H1 (cell line): ENCODE measurements at regions not wholly inside any gene's neighbourhood (a gene's known extent, or its start where the extent isn't known, plus 50 kb on each side); places are given as distances from the start of the nearest gene placed in this dataset.

Experiments
- CTCF ChIA-PET: fragments of 300-600 bp; sonication (Branson Sonifier 250); formaldehyde crosslinking; loops from one replicate; lab custom pipeline; 2021; ENCODE audit not compliant: partially characterized antibody; lab: Charles Lee
- POLR2A ChIA-PET: fragments of 300-600 bp; sonication (Branson Sonifier 250); formaldehyde crosslinking; loops from one replicate; lab custom pipeline; 2021; ENCODE audit warnings: inconsistent platforms; ENCODE audit not compliant: partially characterized antibody; lab: Charles Lee
- DNase-seq, 2 experiments: peaks; one replicate each; pipeline versions ENCODE4 v3.0.0 to v3.0.0-alpha.2; 2010 to 2022; ENCODE audit warnings: low spot score in 2 of 2, low read depth in 1 of 2, mixed read lengths in 1 of 2
- FAIRE-seq: peaks from 2 replicates; lab custom pipeline; 2011; peaks lifted over from hg19 to GRCh38; lab: Jason Lieb, UNC
- H2AFZ ChIP-seq: 2 replicates; pipeline ENCODE4 v1.8.1; 2012; ENCODE audit warnings: low read length, inconsistent platforms
- H2AK5ac ChIP-seq: 2 replicates; pipeline ENCODE4 v1.6.1; 2013; ENCODE audit warnings: low read depth, low read length
- H2BK120ac ChIP-seq: replicated peaks from 2 replicates; pipeline ENCODE3; 2013; ENCODE audit warnings: low read depth, low read length, inconsistent platforms
- H2BK12ac ChIP-seq: 2 replicates; pipeline ENCODE4 v1.6.1; 2013; ENCODE audit warnings: low read depth, low read length
- H2BK15ac ChIP-seq: 2 replicates; pipeline ENCODE4 v1.6.1; 2013; ENCODE audit warnings: low read length
- H2BK20ac ChIP-seq: 2 replicates; pipeline ENCODE4 v1.6.1; 2013; ENCODE audit warnings: low read length
- H2BK5ac ChIP-seq: 2 replicates; pipeline ENCODE4 v1.6.1; 2013; ENCODE audit warnings: low read depth, low read length
- H3K14ac ChIP-seq: 2 replicates; pipeline ENCODE4 v1.6.1; 2013; ENCODE audit warnings: inconsistent platforms; ENCODE audit not compliant: insufficient read length
- H3K18ac ChIP-seq: 2 replicates; pipeline ENCODE4 v1.6.1; 2013; ENCODE audit warnings: low read length; ENCODE audit errors: extremely low read depth
- H3K23ac ChIP-seq: 2 replicates; pipeline ENCODE4 v1.6.1; 2013; ENCODE audit warnings: inconsistent platforms; ENCODE audit not compliant: insufficient read length
- H3K23me2 ChIP-seq: 2 replicates; pipeline ENCODE4 v1.6.1; 2013; ENCODE audit warnings: low read depth, low read length
- H3K27ac ChIP-seq: 2 replicates; pipeline ENCODE4 v1.6.1; 2011; ENCODE audit warnings: low read depth, low read length, inconsistent platforms
- H3K27me3 ChIP-seq, 4 experiments: replicated peaks in 1 of 4; 1 replicate in 1 of 4; 2 replicates in 3 of 4; pipeline versions ENCODE4 v1.6.1 to v1.8.1; 2011 to 2013; ENCODE audit warnings: low read length in 3 of 4, mild to moderate bottlenecking in 3 of 4, inconsistent platforms in 2 of 4, mixed read lengths in 2 of 4, moderate library complexity in 1 of 4; ENCODE audit not compliant: control insufficient read depth in 3 of 4, insufficient read depth in 3 of 4; ENCODE audit errors: extremely low read depth in 1 of 4
- H3K36me3 ChIP-seq, 4 experiments: 2 replicates each; pipeline versions ENCODE4 v1.6.1 to v1.8.1; 2011 to 2013; ENCODE audit warnings: mild to moderate bottlenecking in 4 of 4, low read length in 3 of 4, moderate library complexity in 2 of 4, control low read depth in 1 of 4, inconsistent platforms in 1 of 4; ENCODE audit not compliant: insufficient read depth in 4 of 4, control insufficient read depth in 2 of 4
- H3K4ac ChIP-seq: replicated peaks from 2 replicates; pipeline ENCODE3; 2013; ENCODE audit warnings: low read length, low read depth, mixed read lengths, inconsistent platforms; ENCODE audit not compliant: insufficient read length
- H3K4me1 ChIP-seq, 4 experiments: replicated peaks in 1 of 4; 1 replicate in 1 of 4; 2 replicates in 3 of 4; pipeline versions ENCODE4 v1.6.1 to v1.8.1; 2011 to 2013; ENCODE audit warnings: low read length in 3 of 4, inconsistent platforms in 2 of 4, mixed read lengths in 1 of 4; ENCODE audit not compliant: insufficient read depth in 4 of 4, control insufficient read depth in 3 of 4
- H3K4me2 ChIP-seq, 2 experiments: 2 replicates each; pipeline versions ENCODE4 v1.6.1 to v1.8.1; 2011 to 2013; ENCODE audit warnings: low read depth in 2 of 2, low read length in 2 of 2, control low read depth in 1 of 2, inconsistent platforms in 1 of 2, mild to moderate bottlenecking in 1 of 2; ENCODE audit not compliant: insufficient read depth in 1 of 2
- H3K4me3 ChIP-seq, 4 experiments: fragments of 200-600, 300-600 bp in 1 of 4; sonication (generic), shearing (Covaris generic), sonication (Bioruptor Twin) in 1 of 4; 2 replicates each; pipeline versions ENCODE4 v1.5.1 to v1.8.1; 2011 to 2016; ENCODE audit warnings: low read length in 4 of 4, low read depth in 3 of 4, control low read depth in 2 of 4, inconsistent platforms in 2 of 4, mild to moderate bottlenecking in 2 of 4, mixed read lengths in 1 of 4, moderate library complexity in 1 of 4; ENCODE audit not compliant: insufficient read depth in 2 of 4; ENCODE audit errors: extremely low read depth in 1 of 4
- H3K56ac ChIP-seq: replicated peaks from 2 replicates; pipeline ENCODE3; 2013; ENCODE audit warnings: low read depth, mild to moderate bottlenecking, mixed read lengths, low read length, inconsistent platforms; ENCODE audit not compliant: insufficient read length
- H3K79me1 ChIP-seq: 2 replicates; pipeline ENCODE4 v1.6.1; 2013; ENCODE audit warnings: low read depth, low read length, control low read depth
- H3K79me2 ChIP-seq, 2 experiments: 2 replicates each; pipeline versions ENCODE4 v1.6.1 to v1.8.1; 2012 to 2013; ENCODE audit warnings: low read length in 2 of 2, mild to moderate bottlenecking in 2 of 2, inconsistent platforms in 1 of 2; ENCODE audit not compliant: insufficient read depth in 2 of 2, control insufficient read depth in 1 of 2
- H3K9ac ChIP-seq, 4 experiments: replicated peaks in 1 of 4; 1 replicate in 1 of 4; 2 replicates in 3 of 4; pipeline versions ENCODE4 v1.6.1 to v1.8.1; 2011 to 2013; ENCODE audit warnings: low read depth in 3 of 4, low read length in 3 of 4, control low read depth in 2 of 4, mild to moderate bottlenecking in 2 of 4, moderate library complexity in 2 of 4, inconsistent platforms in 1 of 4; ENCODE audit errors: extremely low read depth in 1 of 4
- H3K9me3 ChIP-seq, 2 experiments: 2 replicates each; pipeline versions ENCODE4 v1.6.1 to v1.8.1; 2012 to 2013; ENCODE audit warnings: mild to moderate bottlenecking in 2 of 2, moderate library complexity in 2 of 2, control low read depth in 1 of 2, inconsistent platforms in 1 of 2, low read depth in 1 of 2, low read length in 1 of 2, mixed read lengths in 1 of 2; ENCODE audit not compliant: insufficient read depth in 2 of 2
- H4K20me1 ChIP-seq, 2 experiments: replicated peaks in 1 of 2; 2 replicates each; pipeline versions ENCODE3 to v1.8.1; 2011 to 2013; ENCODE audit warnings: inconsistent platforms in 2 of 2, low read length in 2 of 2, mild to moderate bottlenecking in 1 of 2; ENCODE audit not compliant: insufficient read depth in 2 of 2, control insufficient read depth in 1 of 2
- H4K5ac ChIP-seq: 2 replicates; pipeline ENCODE4 v1.6.1; 2013; ENCODE audit warnings: low read length, low read depth, mixed read lengths, inconsistent platforms; ENCODE audit not compliant: insufficient read length
- H4K8ac ChIP-seq: 2 replicates; pipeline ENCODE4 v1.8.0; 2013; ENCODE audit warnings: mild to moderate bottlenecking, moderate library complexity, low read length, inconsistent platforms; ENCODE audit not compliant: insufficient read depth; ENCODE audit errors: extremely low read depth
- H4K91ac ChIP-seq: replicated peaks from 2 replicates; pipeline ENCODE3; 2013; ENCODE audit warnings: low read length, mixed read lengths, inconsistent platforms; ENCODE audit not compliant: insufficient read length
- CHD2 ChIP-seq: IDR thresholded peaks from 2 replicates; pipeline ENCODE4 v1.6.1; 2012; ENCODE audit warnings: low read length, improper control_type of control experiment
- EP300 ChIP-seq, 2 experiments: IDR thresholded peaks; 1 replicate in 1 of 2; 2 replicates in 1 of 2; pipeline ENCODE4 v1.6.1; 2011 to 2012; ENCODE audit warnings: low read depth in 2 of 2, low read length in 2 of 2, mild to moderate bottlenecking in 2 of 2, borderline replicate concordance in 1 of 2, inconsistent platforms in 1 of 2, moderate library complexity in 1 of 2
- GABPA ChIP-seq: IDR thresholded peaks from 2 replicates; pipeline ENCODE4 v1.6.1; 2011; ENCODE audit warnings: mild to moderate bottlenecking, low read length, moderate library complexity, borderline replicate concordance; ENCODE audit not compliant: insufficient read depth
- JUN ChIP-seq: IDR thresholded peaks from 2 replicates; pipeline ENCODE4 v1.6.1; 2011; ENCODE audit warnings: low read depth, mild to moderate bottlenecking, improper control_type of control experiment, low read length
- KDM5A ChIP-seq: fragments of 200-600 bp; IDR thresholded peaks from 2 replicates; pipeline ENCODE4 v1.7.1; 2012; ENCODE audit warnings: mild to moderate bottlenecking, low read length, inconsistent platforms, mixed read lengths
- SIX5 ChIP-seq: IDR thresholded peaks from 2 replicates; pipeline ENCODE4 v1.6.1; 2011; ENCODE audit warnings: mild to moderate bottlenecking, low read depth, low read length
- SP2 ChIP-seq: IDR thresholded peaks from 2 replicates; pipeline ENCODE4 v1.6.1; 2012; ENCODE audit warnings: mild to moderate bottlenecking, low read length, inconsistent platforms
- SRF ChIP-seq: IDR thresholded peaks from 2 replicates; pipeline ENCODE4 v1.6.1; 2011; ENCODE audit warnings: mild to moderate bottlenecking, low read depth, low read length, moderate library complexity
- WGBS, 2 experiments: shearing (Covaris generic) in 1 of 2; methylation state at CpG; one replicate each; pipeline versions ENCODE4 v1.1.6 to v1.1.7; 2013 to 2015; ENCODE audit warnings: low lambda C conversion rate in 2 of 2, mixed read lengths in 2 of 2, inconsistent platforms in 1 of 2, low coverage in 1 of 2, missing lambda C conversion rate in 1 of 2; ENCODE audit not compliant: insufficient replicate concordance in 2 of 2, insufficient coverage in 1 of 2, insufficient read length in 1 of 2; ENCODE audit errors: extremely low coverage in 1 of 2, missing lambda C conversion rate in 1 of 2; 5-methylcytosine and 5-hydroxymethylcytosine counted together
- TF ChIP-seq, protein P1 (sequence below): IDR thresholded peaks from 2 replicates; pipeline ENCODE4 v1.6.1; 2011; ENCODE audit warnings: low read depth, mild to moderate bottlenecking, low read length; ENCODE audit not compliant: insufficient read depth

GRCh38 chr2:121076498-121076820 lies 208.5 kb downstream of the TFCP2L1 start:
- H3K27me3 ChIP-seq: peaks cover 0 to 32% (median 20%) of the 10 kb centered on the region in 4 experiments; a peak in 6 of 7 replicates
- no peak overlapping the region for H3K56ac ChIP-seq
- FAIRE-seq (no peak), DNase-seq (peak in 1 of 2 experiments; percentile 68)
- peak overlapping the region in 3 of 4 experiments; percentile 28 to 54 (median 36); a peak in 5 of 8 replicates for H3K4me3 ChIP-seq
- no peak overlapping the region for H2BK15ac ChIP-seq
- H3K4me2 ChIP-seq: peak overlapping the region; percentile 76 to 92
- WGBS, 2 experiments: 21% methylated on average over 8 of the region's 8 CpGs; no CpG with 5 or more reads in 1 of the 2 experiments
- ChIA-PET CTCF (interaction anchor here (0.9 to 23.5 kb wide), 18 partner anchors 19 to 523 kb away, joined by 3 to 434 read pairs (median 4); no protein-coding TSS in a partner anchor), POLR2A (interaction anchor here (0.7 to 3.6 kb wide), 20 partner anchors 9 to 387 kb away, joined by 3 to 51 read pairs (median 8); partner anchors contain the start of gene GLI2)
- no peak overlapping the region for H3K18ac ChIP-seq
- H3K79me1 ChIP-seq: no peaks in the 10 kb centered on the region
- H3K4me1 ChIP-seq: peaks cover 0 to 19% (median 13%) of the 10 kb centered on the region in 4 experiments; a peak in 6 of 7 replicates
- no peak overlapping the region for H3K4ac ChIP-seq
- no peak overlapping the region for H3K9ac ChIP-seq
- no peak overlapping the region for H2AK5ac ChIP-seq
- no peak overlapping the region for H2BK12ac ChIP-seq
- no peak overlapping the region for H3K14ac ChIP-seq
- H2AFZ ChIP-seq: no peak overlapping the region
- no peak overlapping the region for H2BK5ac ChIP-seq
- peaks cover 11% of the 10 kb centered on the region; the same call in 1 of the 2 replicates for H3K23me2 ChIP-seq
- H4K8ac ChIP-seq: no peak overlapping the region
- no peak overlapping the region for H4K91ac ChIP-seq
- H4K5ac ChIP-seq: no peak overlapping the region
- no peak overlapping the region for H3K23ac ChIP-seq
- no peaks in the 10 kb centered on the region for H3K9me3 ChIP-seq
- peaks cover 0 to 6% of the 10 kb centered on the region in 2 experiments for H4K20me1 ChIP-seq
- H3K36me3 ChIP-seq: no peaks in the 10 kb centered on the region
- no peak overlapping the region for H3K27ac ChIP-seq
- no peaks in the 10 kb centered on the region for H3K79me2 ChIP-seq
- TF ChIP-seq, protein P1, sequence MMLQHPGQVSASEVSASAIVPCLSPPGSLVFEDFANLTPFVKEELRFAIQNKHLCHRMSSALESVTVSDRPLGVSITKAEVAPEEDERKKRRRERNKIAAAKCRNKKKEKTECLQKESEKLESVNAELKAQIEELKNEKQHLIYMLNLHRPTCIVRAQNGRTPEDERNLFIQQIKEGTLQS: no peak
- TF ChIP-seq SIX5 (no peak), EP300 (IDR thresholded peaks at IDR 0.05; ENCODE audit: borderline replicate concordance in 1 of 2, low read depth in 2 of 2, low read length in 2 of 2) (no peak), CHD2 (no peak), KDM5A (no peak), SRF (no peak), GABPA (no peak), JUN (no peak), SP2 (no peak)
- no peak overlapping the region for H2BK120ac ChIP-seq
- no peak overlapping the region for H2BK20ac ChIP-seq
